ENCODE measurements at regions not wholly inside any gene's neighbourhood (a gene's known extent, or its start where the extent isn't known, plus 50 kb on each side); places are given as distances from the start of the nearest gene placed in this dataset.
"Not testable (repeated sequence)": the region's sequence is repeated elsewhere in the genome, so short reads cannot be mapped to it uniquely, and the experiment has no call there.

DNA sequence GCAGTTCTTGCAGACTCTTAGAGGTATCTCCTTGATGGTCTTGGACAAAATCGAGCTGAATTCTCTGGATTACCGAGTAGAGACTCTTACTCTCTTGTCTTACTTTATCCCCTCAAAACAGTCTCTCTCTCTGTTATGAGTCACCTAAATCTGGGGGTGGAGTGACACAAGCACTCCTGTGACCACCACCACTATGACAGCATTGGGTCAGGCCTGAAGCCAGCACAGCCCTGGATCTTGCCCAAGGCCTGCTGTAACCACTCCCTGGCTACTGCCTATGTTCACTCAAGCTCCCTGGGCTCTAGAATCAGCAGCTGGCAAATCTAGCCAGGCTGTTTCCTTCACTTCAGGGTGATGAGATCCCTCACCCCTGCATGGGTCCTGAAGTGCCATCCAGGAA, 662.5 kb downstream of the LUZP2 start:
- intact Hi-C loops (cut with DNase I) = no loop called here

DNA sequence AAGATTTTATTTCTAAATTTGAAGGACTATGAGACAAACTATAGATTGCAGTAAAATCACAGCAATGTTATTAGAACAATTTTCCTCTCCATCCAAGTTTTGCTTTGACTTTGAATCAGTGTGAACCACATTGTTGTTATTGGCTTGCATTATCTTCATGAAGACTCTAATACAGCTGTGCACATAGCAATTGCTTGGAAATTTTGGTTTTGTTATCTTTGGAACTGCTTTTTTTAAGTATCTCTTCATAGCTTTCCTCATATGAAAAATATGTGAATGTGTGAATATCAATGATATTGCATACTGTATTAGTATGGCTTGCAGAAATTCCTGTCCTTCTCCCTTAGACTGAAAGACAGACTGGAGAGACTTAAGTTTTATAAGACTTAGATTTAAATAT, 666.6 kb downstream of the LUZP2 start:
- no peak for DNase-seq
- intact Hi-C loops (cut with DNase I) = no loop called here

More for the DNA sequence above, 662.5 kb downstream of the LUZP2 start:
- DNase-seq = no peak

DNA sequence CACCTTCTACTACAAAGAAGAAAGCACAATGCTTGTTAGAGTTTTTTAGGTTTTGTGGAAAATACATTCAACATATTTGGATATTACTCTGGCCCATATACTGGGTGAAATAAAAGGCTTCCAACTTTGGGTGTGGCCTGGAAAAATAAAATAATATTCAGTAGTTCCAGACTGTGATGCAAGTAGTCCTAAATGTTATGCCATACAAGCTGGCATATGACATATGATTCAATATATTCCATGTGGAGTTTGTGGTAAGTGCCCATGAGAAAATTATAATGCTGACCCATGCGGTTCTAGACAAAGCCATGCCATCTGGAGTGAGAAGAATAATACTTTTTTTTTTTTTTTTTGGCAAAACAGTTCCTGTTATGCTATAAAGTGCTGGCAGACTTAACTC, 683.3 kb downstream of the LUZP2 start:
- DNase-seq = no peak
- intact Hi-C loops (cut with DNase I) = no loop called here

DNA sequence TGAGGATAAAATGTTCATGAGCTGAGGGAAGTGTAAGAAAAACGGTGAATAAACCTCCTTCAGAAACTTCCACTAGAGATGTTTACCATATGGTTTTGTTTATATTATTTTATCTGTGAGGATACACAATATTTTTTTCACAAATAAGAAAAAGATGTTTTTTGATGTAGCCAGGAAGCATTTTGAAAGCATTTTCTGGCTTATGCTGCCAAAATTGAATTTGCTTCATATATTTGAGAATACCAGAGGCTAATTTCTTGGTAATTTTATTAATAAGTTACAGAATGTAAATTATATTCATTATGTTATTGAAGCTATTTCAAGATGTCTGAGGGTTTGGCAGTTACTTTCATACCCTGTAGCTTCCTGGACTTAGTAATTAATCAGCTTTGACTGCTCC, 686.6 kb downstream of the LUZP2 start:
- DNase-seq = no peak
- intact Hi-C loops (cut with DNase I) = no loop called here

DNA sequence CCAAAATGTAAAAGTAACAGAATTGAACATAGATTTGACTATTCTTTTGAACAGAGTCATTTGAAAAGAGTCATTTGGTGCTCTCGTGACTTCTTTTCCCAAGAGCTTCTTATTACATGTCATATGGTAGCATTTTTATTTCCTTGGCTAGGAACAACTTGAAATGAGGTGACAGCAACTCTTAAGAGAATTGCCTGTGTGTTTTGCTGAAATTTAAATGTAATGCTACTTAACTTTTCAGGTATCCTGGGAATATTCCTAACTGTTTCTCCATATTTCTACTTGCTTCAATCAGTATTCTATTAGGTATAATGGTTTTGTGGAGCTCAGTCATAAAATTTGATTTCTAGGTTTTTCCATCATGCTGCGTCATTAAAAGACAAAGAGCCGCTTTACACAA, 700.7 kb downstream of the LUZP2 start:
- intact Hi-C loops (cut with DNase I) = no loop called here
- DNase-seq = no peak

DNA sequence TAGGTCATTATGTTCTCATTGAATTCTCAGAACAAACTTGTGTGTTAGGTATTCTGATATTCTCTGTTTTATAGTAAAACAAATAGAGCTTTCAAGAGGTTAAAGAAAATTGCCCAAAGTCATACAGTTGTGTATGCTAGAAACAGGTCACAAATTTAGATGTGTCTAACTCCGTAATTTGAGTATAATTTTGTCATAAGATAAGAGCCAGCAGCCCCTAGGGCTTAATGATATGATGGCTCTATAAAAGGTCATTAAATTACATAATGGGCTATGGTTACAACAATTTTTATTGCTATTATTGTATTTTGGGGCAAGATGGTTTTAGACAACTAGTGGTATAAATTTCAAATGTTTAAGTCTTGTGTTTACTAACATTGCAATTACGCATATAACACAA, 701.9 kb downstream of the LUZP2 start:
- DNase-seq = no peak
- intact Hi-C loops (cut with DNase I) = no loop called here

DNA sequence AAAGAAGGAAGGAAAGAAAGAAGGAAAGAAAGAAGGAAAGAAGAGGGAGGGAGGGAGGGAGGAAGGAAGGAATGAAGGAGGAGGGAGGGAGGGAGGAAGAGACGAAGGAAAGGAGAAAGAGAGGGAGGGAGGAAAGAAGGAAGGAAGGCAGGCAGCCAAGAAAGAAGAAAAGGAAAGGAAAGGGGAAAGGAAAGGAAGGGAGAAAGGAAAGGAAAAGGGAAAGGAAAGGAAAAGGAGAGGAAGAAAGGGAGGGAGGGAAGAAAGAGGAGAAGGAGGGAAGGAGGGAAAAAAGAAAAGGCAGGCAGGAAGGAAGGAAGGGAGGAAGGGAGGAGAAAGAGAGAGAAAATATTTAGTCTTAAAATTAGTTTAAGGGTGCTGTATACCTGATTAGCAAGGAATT, 704.1 kb downstream of the LUZP2 start:
- DNase-seq = no peak
- intact Hi-C loops (cut with DNase I) = no loop called here

DNA sequence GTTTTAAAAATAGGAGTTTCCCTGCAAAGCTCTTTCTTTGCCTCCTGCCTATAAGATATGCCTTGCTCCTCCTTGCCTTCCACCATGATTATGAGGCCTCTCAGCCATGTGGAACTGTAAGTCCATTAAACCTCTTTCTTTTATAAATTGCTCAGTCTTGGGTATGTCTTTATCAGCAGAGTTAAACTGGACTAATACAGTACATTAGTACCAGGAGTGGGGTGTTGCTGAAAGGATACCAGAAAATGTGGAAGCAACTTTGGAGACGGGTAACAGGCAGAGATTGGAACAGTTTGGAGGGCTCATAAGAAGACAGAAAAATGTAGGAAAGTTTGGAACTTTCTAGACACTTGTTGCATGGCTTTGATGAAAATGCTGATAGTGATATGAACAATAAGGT, 709.9 kb downstream of the LUZP2 start:
- no peak for DNase-seq
- intact Hi-C loops (cut with DNase I) = no loop called here

DNA sequence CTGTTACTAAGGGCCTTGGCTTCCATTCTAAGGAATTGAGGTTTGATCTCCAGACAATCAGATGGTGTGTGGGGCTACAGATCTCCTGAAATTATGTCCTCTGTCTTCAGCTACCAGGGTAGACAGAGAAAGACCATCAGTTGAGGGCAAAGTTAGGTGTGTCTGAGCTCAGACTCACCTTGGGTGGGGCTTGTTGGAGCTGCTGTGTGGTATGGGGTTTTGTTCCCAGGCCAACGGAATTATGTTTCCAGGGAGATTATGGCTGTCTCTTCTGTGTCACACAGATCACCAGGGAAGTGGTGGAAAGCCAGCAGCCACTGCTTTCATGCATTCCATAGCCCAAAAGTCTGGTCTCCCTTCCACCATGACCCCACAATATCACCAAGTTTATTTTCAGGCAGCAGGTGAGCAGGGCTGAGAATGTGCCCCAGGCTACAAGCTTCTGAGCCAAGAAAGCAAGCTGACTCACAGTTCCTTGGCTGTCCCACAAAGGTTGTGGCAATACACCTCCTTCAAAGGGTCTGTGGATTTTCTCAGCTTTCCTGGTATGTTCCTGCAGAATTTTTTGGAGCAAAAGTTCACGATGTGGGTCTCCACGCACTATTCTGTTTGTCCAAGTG, 714.9 kb downstream of the LUZP2 start:
- intact Hi-C loops (cut with DNase I) = no loop called here
- no peak for DNase-seq

DNA sequence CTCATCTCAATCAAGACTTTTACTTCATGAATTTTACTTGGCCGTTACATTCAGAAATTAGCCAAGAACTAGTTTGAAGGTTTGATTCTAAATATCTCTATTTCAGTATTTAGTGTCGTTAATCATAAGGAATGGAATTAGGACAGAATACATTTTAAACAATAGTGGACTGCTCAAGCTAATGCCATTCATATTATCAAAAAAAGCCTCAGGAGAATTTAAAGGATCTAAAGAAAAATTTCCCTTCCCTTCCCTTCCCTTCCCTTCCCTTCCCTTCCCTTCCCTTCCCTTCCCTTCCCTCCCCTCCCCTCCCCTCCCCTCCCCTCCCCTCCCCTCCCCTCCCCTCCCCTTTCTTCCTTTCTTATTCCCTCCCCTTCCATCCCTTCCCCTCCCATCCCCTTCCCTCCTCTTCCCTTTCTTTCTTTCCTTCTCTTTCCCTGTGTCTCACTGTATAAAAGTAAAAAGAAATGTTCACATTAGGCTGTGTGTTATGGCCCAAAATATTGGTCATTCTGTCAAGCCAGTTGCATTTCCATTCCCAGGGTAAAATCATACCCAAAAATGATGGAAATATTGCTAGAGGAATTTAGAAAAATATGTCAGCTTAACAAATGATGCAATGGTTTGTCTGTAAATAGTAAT, 717.8 kb downstream of the LUZP2 start:
- intact Hi-C loops (cut with DNase I) = no loop called here
- no peak for DNase-seq

DNA sequence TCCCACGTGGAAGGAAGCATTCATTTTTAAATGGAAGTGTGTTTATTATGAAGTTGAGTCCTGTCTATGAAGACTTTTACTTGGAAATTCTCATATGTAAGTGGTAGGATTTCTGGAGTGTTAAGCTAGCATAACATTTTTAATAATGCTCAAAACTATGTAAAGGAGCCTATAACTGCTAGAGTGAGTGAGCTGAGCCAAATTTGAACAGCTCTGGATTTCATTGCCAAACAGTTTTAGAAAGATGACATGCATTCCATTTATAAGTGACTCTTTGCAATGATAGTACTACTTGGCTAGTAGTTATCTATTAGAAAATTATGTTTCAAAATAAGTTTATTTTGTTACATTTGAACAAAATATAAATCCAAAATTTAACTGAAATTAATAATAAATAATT, 721.2 kb downstream of the LUZP2 start:
- intact Hi-C loops (cut with DNase I) = no loop called here

DNA sequence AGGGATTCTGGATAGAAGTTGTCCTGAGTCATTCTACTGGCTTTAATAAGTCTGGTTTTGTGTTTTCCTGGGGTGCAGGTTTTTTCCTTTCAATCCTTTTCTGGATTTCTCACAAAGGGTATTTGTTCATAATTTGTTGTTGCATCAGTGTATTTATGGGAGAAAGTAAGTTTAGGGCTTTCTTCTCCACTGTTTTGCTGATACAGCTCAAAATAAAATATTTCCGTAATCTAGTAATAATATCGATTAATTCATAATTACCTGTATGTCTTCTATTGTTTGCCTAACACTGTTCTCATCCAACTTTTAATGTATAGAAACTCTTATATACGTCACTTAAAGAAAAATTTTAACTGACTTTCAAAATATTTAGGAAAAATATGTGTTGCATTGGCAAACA, 728.2 kb downstream of the LUZP2 start:
- intact Hi-C loops (cut with DNase I) = no loop called here
- DNase-seq = no peak

More for the DNA sequence above, 721.2 kb downstream of the LUZP2 start:
- DNase-seq = no peak

DNA sequence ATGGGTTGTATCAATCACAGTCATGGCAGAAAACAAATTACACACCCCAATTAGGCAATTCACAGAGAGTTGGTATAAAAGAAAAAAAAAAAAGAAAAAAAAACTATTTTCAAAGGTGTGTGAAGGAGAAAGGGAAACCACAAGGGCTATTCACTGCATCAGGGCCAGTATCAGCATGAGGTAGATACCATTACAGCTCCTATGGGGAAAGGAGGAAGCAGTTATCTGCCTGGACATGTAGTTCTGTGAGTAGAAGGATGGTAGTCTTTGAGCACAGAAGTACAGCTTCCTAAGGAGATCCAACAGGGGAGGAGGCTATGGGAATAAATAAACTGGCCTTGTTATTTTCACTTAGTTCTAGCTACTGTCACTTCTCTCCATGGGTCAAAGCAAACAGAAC, 746.1 kb downstream of the LUZP2 start:
- intact Hi-C loops (cut with DNase I) = no loop called here
- no peak for DNase-seq

DNA sequence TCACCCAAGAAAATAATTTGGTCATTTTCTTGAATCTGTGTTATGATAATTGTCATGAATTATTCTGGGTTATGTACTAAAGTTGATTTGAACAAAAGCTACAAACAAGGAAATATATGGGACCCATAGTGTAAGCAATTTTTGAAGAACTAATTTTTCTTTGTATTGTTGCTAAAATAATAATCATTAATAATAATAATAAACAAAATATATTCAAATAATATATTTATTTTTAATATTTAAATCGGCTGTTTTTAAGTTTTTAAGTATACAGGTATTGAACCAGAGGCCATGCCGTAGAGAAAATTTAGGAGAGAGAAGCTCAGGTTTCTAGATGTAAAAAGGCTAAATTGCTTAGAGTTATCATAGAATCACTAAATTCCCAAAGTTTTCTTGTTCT, 747.3 kb downstream of the LUZP2 start:
- no peak for DNase-seq
- intact Hi-C loops (cut with DNase I) = no loop called here

DNA sequence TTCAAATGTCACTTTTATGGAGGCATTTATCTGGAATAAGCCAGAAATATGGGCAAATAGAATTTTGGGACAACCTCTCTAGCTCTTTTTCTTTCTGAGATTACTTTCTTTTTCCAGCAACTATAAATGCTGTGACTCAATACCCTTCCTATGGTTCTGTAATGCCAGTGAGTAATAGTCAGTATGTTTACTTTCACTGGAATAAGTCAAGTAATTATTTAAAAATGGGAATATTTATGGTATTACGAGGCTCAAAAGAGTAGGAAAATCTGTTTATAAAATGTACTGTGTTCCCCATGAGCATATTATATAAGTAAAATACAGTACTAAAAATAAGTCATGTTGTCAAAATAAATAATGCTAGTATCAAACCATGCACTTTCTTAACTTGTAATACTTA, 750.5 kb downstream of the LUZP2 start:
- intact Hi-C loops (cut with DNase I) = no loop called here
- DNase-seq = no peak

DNA sequence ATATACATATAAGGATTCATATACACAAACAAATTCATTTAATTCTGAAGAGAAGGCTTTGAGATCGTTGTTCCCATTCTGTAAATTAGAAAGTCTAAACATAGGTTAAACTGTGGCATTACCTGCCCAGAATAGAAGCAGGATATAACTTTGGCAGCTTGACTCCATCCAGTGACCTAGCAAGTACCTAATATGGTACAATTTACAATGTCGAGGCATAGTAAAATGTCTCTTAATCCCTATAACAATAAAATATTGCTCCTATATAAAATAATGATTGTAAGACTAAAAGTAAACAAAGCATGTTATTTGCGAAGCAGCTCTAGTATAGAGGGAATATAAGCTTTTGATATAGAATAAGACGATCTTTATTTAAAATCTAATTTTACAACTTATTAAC, 756.0 kb downstream of the LUZP2 start:
- DNase-seq = no peak
- intact Hi-C loops (cut with DNase I) = no loop called here

DNA sequence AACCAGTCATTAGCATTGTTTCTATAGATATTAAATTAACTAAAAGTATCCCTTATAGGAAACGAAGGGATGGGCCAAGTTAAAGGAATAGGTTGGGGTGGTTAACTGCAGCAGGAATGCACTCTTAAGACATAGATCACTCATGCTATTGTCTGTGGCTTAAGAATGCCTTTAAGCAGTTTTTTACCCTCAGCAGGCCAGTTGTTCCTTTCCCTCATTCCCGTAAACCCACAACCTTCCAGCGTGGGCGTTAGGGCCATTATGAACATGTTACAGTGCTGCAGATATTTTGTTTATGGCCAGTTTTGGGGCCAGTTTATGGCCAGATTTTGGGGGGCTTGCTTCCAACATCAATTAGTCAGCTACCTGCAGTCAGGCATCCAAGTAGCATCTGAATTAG, 767.0 kb downstream of the LUZP2 start:
- intact Hi-C loops (cut with DNase I); DNase-seq: not testable (repeated sequence)

DNA sequence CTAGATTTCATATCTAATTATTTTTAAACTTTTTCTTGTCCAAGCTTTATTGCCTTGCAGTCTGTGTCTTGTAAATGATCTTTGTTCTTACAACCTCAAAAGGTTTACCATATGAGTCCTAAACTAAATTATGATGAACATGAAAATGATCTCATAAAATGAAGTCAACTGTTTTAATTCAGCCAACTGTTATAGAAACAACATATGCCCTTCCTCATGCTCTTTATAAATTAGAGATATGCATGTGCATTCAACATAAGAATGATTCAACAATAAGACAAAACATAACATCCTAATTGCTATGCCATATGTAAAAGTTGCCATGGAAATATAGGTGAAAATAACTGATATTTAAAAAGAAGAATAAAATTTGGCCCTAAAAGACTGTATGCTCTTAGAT, 774.4 kb downstream of the LUZP2 start:
- no peak for DNase-seq
- intact Hi-C loops (cut with DNase I) = no loop called here

DNA sequence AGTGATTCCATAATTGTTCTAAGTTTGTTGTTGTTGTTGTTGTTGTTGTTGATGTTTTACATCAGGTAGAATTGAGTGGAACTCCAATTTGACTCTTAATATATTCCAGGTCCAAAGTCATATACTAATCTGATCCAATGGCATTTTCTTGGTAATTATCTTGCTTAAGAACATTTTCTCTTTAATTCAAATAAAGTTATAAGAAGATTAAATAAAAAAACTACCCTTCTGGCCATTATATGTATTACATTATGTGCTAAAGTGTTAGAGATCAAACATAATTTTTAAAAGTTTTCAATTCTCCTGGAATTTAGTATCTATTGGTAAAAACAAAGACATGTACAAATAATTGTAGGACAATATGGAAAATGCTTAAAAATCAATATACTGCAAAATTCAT, 775.4 kb downstream of the LUZP2 start:
- intact Hi-C loops (cut with DNase I) = no loop called here
- no peak for DNase-seq

DNA sequence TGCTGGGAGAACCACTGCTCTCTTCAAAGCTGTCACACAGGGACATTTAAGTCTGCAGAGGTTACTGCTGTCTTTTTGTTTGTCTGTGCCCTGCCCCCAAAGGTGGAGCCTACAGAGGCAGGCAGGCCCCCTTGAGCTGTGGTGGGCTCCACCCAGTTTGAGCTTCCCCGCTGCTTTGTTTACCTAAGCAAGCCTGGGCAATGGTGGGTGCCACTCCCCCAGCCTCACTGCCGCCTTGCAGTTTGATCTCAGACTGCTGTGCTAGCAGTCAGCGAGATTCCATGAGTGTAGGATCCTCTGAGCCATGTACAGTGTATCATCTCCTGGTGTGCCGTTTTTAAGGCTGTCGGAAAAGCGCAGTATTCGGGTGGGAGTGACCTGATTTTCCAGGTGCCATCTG, 784.0 kb downstream of the LUZP2 start:
- not testable (repeated sequence) for DNase-seq

DNA sequence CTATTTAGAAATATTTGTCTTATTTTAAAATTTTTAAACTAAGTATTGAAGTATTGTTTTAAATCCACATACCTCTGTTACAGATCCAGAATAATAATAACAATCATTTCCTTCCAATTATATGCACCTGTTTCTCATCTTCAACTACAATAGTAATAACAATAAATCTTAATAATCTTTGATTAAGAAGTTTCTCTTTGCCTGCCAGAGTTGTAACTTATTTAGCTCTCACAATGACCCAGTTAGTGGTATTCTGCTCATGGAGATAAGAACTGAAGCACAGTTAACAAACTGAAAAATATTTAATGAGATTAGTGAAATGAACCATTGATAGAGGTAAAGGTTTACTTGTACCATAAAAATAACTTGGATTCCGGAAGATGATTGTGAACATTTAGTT, 796.3 kb downstream of the LUZP2 start:
- intact Hi-C loops (cut with DNase I) = no loop called here

More for the DNA sequence above, 784.0 kb downstream of the LUZP2 start:
- intact Hi-C loops (cut with DNase I) = not testable (repeated sequence)

DNA sequence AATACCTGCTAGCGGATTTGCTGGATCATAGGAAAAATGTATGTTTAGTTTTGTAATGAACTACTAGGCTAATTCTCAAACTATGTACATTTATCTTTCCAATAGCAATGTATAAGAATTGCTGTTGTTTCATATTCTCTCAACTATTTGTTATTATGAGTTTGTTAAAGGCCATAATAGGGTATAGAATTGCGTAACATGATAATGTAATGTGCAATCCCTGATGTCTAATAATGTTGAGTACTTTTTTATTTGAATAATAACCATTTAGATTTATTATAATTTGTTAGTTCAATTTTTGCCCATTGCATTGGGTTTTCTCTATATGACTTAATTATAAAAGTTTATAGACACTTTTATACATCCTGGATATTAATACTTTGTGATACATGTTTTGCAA, 801.6 kb downstream of the LUZP2 start:
- DNase-seq = no peak
- intact Hi-C loops (cut with DNase I) = no loop called here

More for the DNA sequence above, 796.3 kb downstream of the LUZP2 start:
- no peak for DNase-seq
